ENCODE measurements at regions not wholly inside any gene's neighbourhood (a gene's known extent, or its start where the extent isn't known, plus 50 kb on each side); places are given as distances from the start of the nearest gene placed in this dataset.

DNA sequence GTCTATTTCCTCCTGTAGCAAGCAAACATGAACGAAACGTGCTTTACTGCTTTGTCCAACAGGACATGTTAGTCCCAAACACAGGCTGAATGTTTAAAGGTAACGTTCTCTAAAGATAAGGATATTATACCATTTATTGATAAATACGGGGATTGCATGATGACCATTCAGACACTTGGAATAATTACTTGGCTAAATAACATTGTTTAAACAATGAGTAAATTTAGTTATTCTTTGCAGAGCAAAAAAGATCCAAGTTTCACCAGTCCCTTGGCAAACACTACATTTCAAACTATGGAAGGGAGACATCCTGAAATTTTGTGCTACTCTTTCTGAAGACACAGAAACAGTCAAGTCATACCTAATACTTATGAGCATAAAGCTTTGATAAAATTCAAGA is 88.0 kb downstream of the ZNF280B start:
- no peak for TF ChIP-seq SMARCC2 (IDR thresholded peaks at IDR 0.05)
- TF ChIP-seq, protein P1, sequence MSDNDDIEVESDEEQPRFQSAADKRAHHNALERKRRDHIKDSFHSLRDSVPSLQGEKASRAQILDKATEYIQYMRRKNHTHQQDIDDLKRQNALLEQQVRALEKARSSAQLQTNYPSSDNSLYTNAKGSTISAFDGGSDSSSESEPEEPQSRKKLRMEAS (IDR thresholded peaks at IDR 0.05), result no peak
- TF ChIP-seq ZFP82 (CRISPR knock-in tag; IDR thresholded peaks at IDR 0.05; ENCODE audit: borderline replicate concordance), result no peak
- TF ChIP-seq EP300 (IDR thresholded peaks at IDR 0.05; ENCODE audit: low read depth in 2 of 2, low read length in 2 of 2), result no peak
- no peak for TF ChIP-seq EP300 (CRISPR knock-in tag; IDR thresholded peaks at IDR 0.05; ENCODE audit: borderline replicate concordance)
- no peak for TF ChIP-seq YY1 (IDR thresholded peaks at IDR 0.05; ENCODE audit: insufficient read depth, insufficient replicate concordance, low read depth, low read length)
- no peak for TF ChIP-seq RFX5 (IDR thresholded peaks at IDR 0.05; ENCODE audit: low read depth, low read length)
- TF ChIP-seq HDAC6 (IDR thresholded peaks at IDR 0.05; ENCODE audit: low read depth, low read length), result no peak
- TF ChIP-seq SMAD3 (CRISPR knock-in tag; IDR thresholded peaks at IDR 0.05), result no peak
- TF ChIP-seq, protein P2, sequence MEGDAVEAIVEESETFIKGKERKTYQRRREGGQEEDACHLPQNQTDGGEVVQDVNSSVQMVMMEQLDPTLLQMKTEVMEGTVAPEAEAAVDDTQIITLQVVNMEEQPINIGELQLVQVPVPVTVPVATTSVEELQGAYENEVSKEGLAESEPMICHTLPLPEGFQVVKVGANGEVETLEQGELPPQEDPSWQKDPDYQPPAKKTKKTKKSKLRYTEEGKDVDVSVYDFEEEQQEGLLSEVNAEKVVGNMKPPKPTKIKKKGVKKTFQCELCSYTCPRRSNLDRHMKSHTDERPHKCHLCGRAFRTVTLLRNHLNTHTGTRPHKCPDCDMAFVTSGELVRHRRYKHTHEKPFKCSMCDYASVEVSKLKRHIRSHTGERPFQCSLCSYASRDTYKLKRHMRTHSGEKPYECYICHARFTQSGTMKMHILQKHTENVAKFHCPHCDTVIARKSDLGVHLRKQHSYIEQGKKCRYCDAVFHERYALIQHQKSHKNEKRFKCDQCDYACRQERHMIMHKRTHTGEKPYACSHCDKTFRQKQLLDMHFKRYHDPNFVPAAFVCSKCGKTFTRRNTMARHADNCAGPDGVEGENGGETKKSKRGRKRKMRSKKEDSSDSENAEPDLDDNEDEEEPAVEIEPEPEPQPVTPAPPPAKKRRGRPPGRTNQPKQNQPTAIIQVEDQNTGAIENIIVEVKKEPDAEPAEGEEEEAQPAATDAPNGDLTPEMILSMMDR (CRISPR knock-in tag; IDR thresholded peaks at IDR 0.05), result no peak
- TF ChIP-seq, protein P3, sequence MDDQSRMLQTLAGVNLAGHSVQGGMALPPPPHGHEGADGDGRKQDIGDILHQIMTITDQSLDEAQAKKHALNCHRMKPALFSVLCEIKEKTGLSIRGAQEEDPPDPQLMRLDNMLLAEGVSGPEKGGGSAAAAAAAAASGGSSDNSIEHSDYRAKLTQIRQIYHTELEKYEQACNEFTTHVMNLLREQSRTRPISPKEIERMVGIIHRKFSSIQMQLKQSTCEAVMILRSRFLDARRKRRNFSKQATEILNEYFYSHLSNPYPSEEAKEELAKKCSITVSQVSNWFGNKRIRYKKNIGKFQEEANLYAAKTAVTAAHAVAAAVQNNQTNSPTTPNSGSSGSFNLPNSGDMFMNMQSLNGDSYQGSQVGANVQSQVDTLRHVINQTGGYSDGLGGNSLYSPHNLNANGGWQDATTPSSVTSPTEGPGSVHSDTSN (CRISPR knock-in tag; IDR thresholded peaks at IDR 0.05; ENCODE audit: borderline replicate concordance), result no peak
- TF ChIP-seq, protein P4, sequence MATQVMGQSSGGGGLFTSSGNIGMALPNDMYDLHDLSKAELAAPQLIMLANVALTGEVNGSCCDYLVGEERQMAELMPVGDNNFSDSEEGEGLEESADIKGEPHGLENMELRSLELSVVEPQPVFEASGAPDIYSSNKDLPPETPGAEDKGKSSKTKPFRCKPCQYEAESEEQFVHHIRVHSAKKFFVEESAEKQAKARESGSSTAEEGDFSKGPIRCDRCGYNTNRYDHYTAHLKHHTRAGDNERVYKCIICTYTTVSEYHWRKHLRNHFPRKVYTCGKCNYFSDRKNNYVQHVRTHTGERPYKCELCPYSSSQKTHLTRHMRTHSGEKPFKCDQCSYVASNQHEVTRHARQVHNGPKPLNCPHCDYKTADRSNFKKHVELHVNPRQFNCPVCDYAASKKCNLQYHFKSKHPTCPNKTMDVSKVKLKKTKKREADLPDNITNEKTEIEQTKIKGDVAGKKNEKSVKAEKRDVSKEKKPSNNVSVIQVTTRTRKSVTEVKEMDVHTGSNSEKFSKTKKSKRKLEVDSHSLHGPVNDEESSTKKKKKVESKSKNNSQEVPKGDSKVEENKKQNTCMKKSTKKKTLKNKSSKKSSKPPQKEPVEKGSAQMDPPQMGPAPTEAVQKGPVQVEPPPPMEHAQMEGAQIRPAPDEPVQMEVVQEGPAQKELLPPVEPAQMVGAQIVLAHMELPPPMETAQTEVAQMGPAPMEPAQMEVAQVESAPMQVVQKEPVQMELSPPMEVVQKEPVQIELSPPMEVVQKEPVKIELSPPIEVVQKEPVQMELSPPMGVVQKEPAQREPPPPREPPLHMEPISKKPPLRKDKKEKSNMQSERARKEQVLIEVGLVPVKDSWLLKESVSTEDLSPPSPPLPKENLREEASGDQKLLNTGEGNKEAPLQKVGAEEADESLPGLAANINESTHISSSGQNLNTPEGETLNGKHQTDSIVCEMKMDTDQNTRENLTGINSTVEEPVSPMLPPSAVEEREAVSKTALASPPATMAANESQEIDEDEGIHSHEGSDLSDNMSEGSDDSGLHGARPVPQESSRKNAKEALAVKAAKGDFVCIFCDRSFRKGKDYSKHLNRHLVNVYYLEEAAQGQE (IDR thresholded peaks at IDR 0.05; ENCODE audit: borderline replicate concordance in 1 of 2, low read depth in 1 of 2, low read length in 2 of 2), result no peak
- TF ChIP-seq POLR2A (IDR thresholded peaks at IDR 0.05; ENCODE audit: insufficient read depth in 1 of 2, low read depth in 2 of 2, low read length in 2 of 2), result no peak

Data from HepG2 (cell line).